ENCODE measurements at regions not wholly inside any gene's neighbourhood (a gene's known extent, or its start where the extent isn't known, plus 50 kb on each side); places are given as distances from the start of the nearest gene placed in this dataset.

- no peak for TF ChIP-seq POLR2AphosphoS5 (IDR thresholded peaks at IDR 0.05)
- TF ChIP-seq CTCF (IDR thresholded peaks at IDR 0.05), result no peak
Observed at GRCh38 chr7:67805921-67806471, 809.4 kb downstream of the TYW1 start.
